ENCODE measurements at regions not wholly inside any gene's neighbourhood (a gene's known extent, or its start where the extent isn't known, plus 50 kb on each side); places are given as distances from the start of the nearest gene placed in this dataset.

DNA sequence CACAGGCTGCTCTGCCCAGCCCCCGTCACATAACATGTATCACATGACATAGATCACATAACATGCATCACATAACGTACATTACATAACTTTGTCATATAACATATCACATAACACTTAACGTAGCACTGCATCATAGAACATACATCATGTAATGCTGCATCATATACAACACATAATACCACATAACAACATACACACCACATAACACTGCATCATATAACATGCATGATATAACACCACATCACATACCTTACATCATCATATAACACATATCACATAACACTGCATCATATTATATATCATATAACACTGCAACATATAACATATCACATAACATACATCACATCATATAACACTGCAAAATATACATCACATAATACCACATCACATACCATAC, 83.8 kb downstream of the AXIN2 start:
- Histone ChIP-seq H3K4me1 (no peaks in the 10 kb centered on the region), H3K4me2 (no peak overlapping the region), H3K4me3 (no peak overlapping the region), H3K9me3 (replicated peaks in 1 of 11) (peaks cover 0 to 17% (median 0%) of the 10 kb centered on the region in 11 experiments; a peak in 2 of 22 replicates), H3K27ac (no peak overlapping the region), H4K20me1 (no peaks in the 10 kb centered on the region), H3K9ac (no peak overlapping the region), H3K36me3 (no peaks in the 10 kb centered on the region), H3K27me3 (no peaks in the 10 kb centered on the region)
- no peak for TF ChIP-seq Cebpa-rat (IDR thresholded peaks at IDR 0.05)

DNA sequence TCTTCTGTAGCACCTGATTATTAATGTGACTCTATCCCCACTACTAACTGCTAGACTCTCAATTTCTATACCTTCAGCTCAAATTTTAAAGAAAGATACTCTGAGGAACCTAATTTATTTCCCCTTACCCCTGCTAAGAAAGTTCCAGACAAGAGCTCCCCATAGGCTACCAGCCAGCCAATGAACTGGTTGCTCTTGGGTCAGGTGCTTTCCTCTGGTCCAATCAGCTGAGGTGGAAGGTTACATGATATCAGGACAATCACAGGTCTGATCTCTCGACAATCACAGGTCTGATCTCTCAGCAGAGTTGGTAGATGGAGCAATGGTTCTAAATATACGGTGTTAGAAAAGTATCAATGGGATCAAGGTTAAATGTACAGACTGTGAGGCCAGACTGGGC, 86.8 kb downstream of the AXIN2 start:
- Histone ChIP-seq H3K4me3 (no peak overlapping the region), H3K27ac (no peak overlapping the region), H3K27me3 (no peaks in the 10 kb centered on the region), H4K20me1 (no peaks in the 10 kb centered on the region), H3K4me2 (no peak overlapping the region), H3K4me1 (no peaks in the 10 kb centered on the region), H3K9ac (no peak overlapping the region), H3K36me3 (no peaks in the 10 kb centered on the region), H3K9me3 (replicated peaks in 1 of 11) (peaks cover 0 to 4% (median 0%) of the 10 kb centered on the region in 11 experiments; a peak in 1 of 22 replicates)
- no peak for TF ChIP-seq Cebpa-rat (IDR thresholded peaks at IDR 0.05)

DNA sequence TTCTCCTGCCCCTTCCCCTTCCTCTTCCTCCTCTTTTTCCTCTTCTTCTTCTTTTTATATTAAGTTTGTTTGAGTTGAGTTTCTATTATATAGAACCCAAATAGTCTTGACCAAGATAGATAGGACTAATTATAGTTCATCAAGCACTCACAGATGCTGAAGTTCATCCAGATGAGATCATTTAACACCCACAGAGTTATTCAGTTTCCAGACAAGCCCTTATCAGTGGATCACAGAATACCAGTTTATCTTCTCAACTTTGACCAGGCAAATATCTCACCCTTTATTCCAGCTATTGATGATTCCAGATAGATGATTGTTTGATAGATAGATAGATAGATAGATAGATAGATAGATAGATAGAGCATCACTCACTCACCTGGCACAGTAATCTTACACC, 87.5 kb downstream of the AXIN2 start:
- peaks cover 0 to 4% (median 0%) of the 10 kb centered on the region in 11 experiments; a peak in 1 of 22 replicates for H3K9me3 ChIP-seq (replicated peaks in 1 of 11)
- H3K27ac ChIP-seq, result no peak overlapping the region
- TF ChIP-seq Cebpa-rat (IDR thresholded peaks at IDR 0.05), result no peak
- H3K27me3 ChIP-seq, result no peaks in the 10 kb centered on the region
- H3K4me3 ChIP-seq, result no peak overlapping the region
- H3K36me3 ChIP-seq, result no peaks in the 10 kb centered on the region
- H3K4me2 ChIP-seq, result no peak overlapping the region
- H3K9ac ChIP-seq, result no peak overlapping the region
- no peaks in the 10 kb centered on the region for H3K4me1 ChIP-seq
- no peaks in the 10 kb centered on the region for H4K20me1 ChIP-seq

GRCh38 chr17:65473363-65473762, 88.1 kb downstream of the AXIN2 start:
- no peak overlapping the region for H3K4me3 ChIP-seq
- no peak for TF ChIP-seq Cebpa-rat (IDR thresholded peaks at IDR 0.05)
- H3K27ac ChIP-seq, result no peak overlapping the region
- H3K27me3 ChIP-seq, result no peaks in the 10 kb centered on the region
- no peaks in the 10 kb centered on the region for H3K36me3 ChIP-seq
- H3K4me1 ChIP-seq, result no peaks in the 10 kb centered on the region
- no peak overlapping the region for H3K9ac ChIP-seq
- H3K9me3 ChIP-seq (replicated peaks in 1 of 11), result peaks cover 0 to 4% (median 0%) of the 10 kb centered on the region in 11 experiments; a peak in 1 of 22 replicates
- H4K20me1 ChIP-seq, result no peaks in the 10 kb centered on the region
- no peak overlapping the region for H3K4me2 ChIP-seq

DNA sequence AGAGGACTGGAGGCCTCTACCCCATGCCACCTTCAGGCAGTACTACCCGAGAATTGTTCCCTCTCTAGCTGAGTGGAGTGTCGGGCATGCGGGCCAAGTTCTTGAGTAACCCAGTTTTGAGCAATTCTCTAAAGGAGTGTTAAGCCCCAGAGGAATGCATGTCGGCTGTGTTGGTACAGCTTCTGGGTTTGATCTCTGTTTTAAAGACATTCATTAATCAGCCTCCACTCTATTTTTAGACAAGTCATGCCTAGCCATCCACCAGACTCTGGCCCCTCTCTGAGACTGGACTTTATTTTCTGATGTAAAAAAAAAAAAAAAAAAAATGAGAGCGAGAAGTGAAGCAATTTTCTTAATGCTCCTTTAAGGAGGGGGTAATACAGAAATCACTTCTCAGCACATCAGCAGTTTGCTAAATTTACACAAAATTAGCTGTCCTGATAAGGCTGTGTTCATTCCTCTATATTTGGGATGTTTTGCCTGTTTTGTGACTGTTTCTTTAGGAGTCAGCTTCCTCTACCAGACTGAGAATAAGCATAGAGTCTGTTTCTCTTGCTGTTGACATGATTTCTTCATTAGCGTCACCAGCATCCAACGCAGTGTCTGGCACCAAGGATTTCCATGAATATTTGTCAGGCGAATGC, 88.7 kb downstream of the AXIN2 start:
- Histone ChIP-seq H3K4me1 (no peaks in the 10 kb centered on the region), H4K20me1 (no peaks in the 10 kb centered on the region), H3K27ac (no peak overlapping the region), H3K27me3 (no peaks in the 10 kb centered on the region), H3K9ac (no peak overlapping the region), H3K4me2 (no peak overlapping the region), H3K4me3 (no peak overlapping the region), H3K36me3 (no peaks in the 10 kb centered on the region), H3K9me3 (replicated peaks in 1 of 11) (peaks cover 0 to 4% (median 0%) of the 10 kb centered on the region in 11 experiments; a peak in 1 of 22 replicates)
- TF ChIP-seq Cebpa-rat (IDR thresholded peaks at IDR 0.05), result no peak

- Histone ChIP-seq H3K4me2 (no peak overlapping the region), H4K20me1 (no peaks in the 10 kb centered on the region), H3K4me3 (no peak overlapping the region), H3K9me3 (replicated peaks in 1 of 11) (peaks cover 0 to 5% (median 0%) of the 10 kb centered on the region in 11 experiments; a peak in 1 of 22 replicates), H3K9ac (no peak overlapping the region), H3K27me3 (no peaks in the 10 kb centered on the region), H3K4me1 (no peaks in the 10 kb centered on the region), H3K36me3 (no peaks in the 10 kb centered on the region), H3K27ac (no peak overlapping the region)
- no peak for TF ChIP-seq Cebpa-rat (IDR thresholded peaks at IDR 0.05)
These were observed 90.7 kb downstream of the AXIN2 start for GRCh38 chr17:65470783-65471182.

GRCh38 chr17:65468321-65468720, 93.1 kb downstream of the AXIN2 start:
- Histone ChIP-seq H3K9ac (no peak overlapping the region), H3K36me3 (no peaks in the 10 kb centered on the region), H3K4me2 (no peak overlapping the region), H3K4me3 (no peak overlapping the region), H3K27me3 (no peaks in the 10 kb centered on the region), H3K9me3 (replicated peaks in 1 of 11) (0 out of 22 replicates have a peak, but pooled peaks cover 0 to 5% (median 0%) of the 10 kb centered on the region in 11 experiments), H4K20me1 (no peaks in the 10 kb centered on the region), H3K4me1 (no peaks in the 10 kb centered on the region), H3K27ac (no peak overlapping the region)
- TF ChIP-seq Cebpa-rat (IDR thresholded peaks at IDR 0.05), result no peak

DNA sequence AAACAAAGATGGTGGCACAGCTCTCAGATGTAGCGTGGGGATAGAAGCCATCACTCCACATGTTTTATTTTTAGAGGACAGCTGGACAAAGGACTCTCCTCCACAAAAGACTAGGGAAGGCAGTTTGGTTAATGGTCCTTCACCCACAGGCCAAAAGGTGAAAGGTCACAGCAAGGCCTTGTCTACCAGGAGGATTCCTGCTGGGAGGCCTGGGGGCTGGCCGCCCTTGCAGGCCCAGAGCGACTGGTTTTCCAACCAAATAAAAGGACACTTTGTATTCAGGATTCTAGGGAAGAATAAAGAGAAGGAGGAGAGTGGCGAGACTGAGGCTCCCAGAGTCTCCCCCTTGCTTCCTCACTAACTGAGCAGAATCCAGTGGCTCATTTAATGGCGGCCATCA, 94.3 kb downstream of the AXIN2 start:
- no peaks in the 10 kb centered on the region for H3K4me1 ChIP-seq
- H3K27me3 ChIP-seq, result no peaks in the 10 kb centered on the region
- H4K20me1 ChIP-seq, result no peaks in the 10 kb centered on the region
- no peak overlapping the region for H3K27ac ChIP-seq
- no peaks in the 10 kb centered on the region for H3K36me3 ChIP-seq
- H3K9me3 ChIP-seq (replicated peaks in 1 of 11), result 0 out of 22 replicates have a peak, but pooled peaks cover 0 to 5% (median 0%) of the 10 kb centered on the region in 11 experiments
- no peak overlapping the region for H3K4me3 ChIP-seq
- no peak for TF ChIP-seq Cebpa-rat (IDR thresholded peaks at IDR 0.05)
- no peak overlapping the region for H3K9ac ChIP-seq
- no peak overlapping the region for H3K4me2 ChIP-seq

GRCh38 chr17:65466547-65466946, 94.9 kb downstream of the AXIN2 start:
- no peaks in the 10 kb centered on the region for H4K20me1 ChIP-seq
- no peak overlapping the region for H3K4me2 ChIP-seq
- H3K4me3 ChIP-seq, result no peak overlapping the region
- H3K9ac ChIP-seq, result no peak overlapping the region
- no peak for TF ChIP-seq Cebpa-rat (IDR thresholded peaks at IDR 0.05)
- H3K4me1 ChIP-seq, result no peaks in the 10 kb centered on the region
- H3K27me3 ChIP-seq, result no peaks in the 10 kb centered on the region
- 0 out of 22 replicates have a peak, but pooled peaks cover 0 to 5% (median 0%) of the 10 kb centered on the region in 11 experiments for H3K9me3 ChIP-seq (replicated peaks in 1 of 11)
- H3K36me3 ChIP-seq, result no peaks in the 10 kb centered on the region
- H3K27ac ChIP-seq, result no peak overlapping the region

GRCh38 chr17:65463242-65463641, 98.2 kb downstream of the AXIN2 start:
- no peak overlapping the region for H3K27ac ChIP-seq
- H3K4me2 ChIP-seq, result no peak overlapping the region
- H4K20me1 ChIP-seq, result no peaks in the 10 kb centered on the region
- no peak overlapping the region for H3K9ac ChIP-seq
- TF ChIP-seq Cebpa-rat (IDR thresholded peaks at IDR 0.05), result no peak
- no peaks in the 10 kb centered on the region for H3K36me3 ChIP-seq
- H3K4me3 ChIP-seq, result no peak overlapping the region
- H3K27me3 ChIP-seq, result no peaks in the 10 kb centered on the region
- peaks cover 0 to 7% (median 0%) of the 10 kb centered on the region in 10 experiments; a peak in 3 of 20 replicates for H3K4me1 ChIP-seq
- H3K9me3 ChIP-seq (replicated peaks in 1 of 11), result 0 out of 22 replicates have a peak, but pooled peaks cover 0 to 5% (median 0%) of the 10 kb centered on the region in 11 experiments
